H1 (cell line): ENCODE measurements at regions not wholly inside any gene's neighbourhood (a gene's known extent, or its start where the extent isn't known, plus 50 kb on each side); places are given as distances from the start of the nearest gene placed in this dataset.

ENCODE experiments used
- TAF1 ChIP-seq: IDR thresholded peaks from 2 replicates; pipeline ENCODE4 v1.6.1; 2011; ENCODE audit warnings: mild to moderate bottlenecking, low read depth, low read length
- TEAD4 ChIP-seq: IDR thresholded peaks from 2 replicates; pipeline ENCODE4 v1.6.1; 2012; ENCODE audit warnings: low read depth, low read length, inconsistent platforms, mixed read lengths
- TF ChIP-seq, protein P1 (sequence below): fragments of 300-600 bp; sonication (generic); IDR thresholded peaks from 2 replicates; pipeline ENCODE4 v1.7.1; 2012; ENCODE audit warnings: low read length, moderate library complexity, mild to moderate bottlenecking, inconsistent platforms; ENCODE audit not compliant: insufficient replicate concordance
- TF ChIP-seq, protein P2 (sequence below): IDR thresholded peaks from 2 replicates; pipeline ENCODE4 v1.6.1; 2012; ENCODE audit warnings: inconsistent platforms
- TF ChIP-seq, protein P3 (sequence below): IDR thresholded peaks from 2 replicates; pipeline ENCODE4 v1.6.1; 2012; ENCODE audit warnings: low read length, inconsistent platforms
- TF ChIP-seq, protein P4 (sequence below): IDR thresholded peaks from 2 replicates; pipeline ENCODE4 v1.6.1; 2011; ENCODE audit warnings: low read length, improper control_type of control experiment

DNA sequence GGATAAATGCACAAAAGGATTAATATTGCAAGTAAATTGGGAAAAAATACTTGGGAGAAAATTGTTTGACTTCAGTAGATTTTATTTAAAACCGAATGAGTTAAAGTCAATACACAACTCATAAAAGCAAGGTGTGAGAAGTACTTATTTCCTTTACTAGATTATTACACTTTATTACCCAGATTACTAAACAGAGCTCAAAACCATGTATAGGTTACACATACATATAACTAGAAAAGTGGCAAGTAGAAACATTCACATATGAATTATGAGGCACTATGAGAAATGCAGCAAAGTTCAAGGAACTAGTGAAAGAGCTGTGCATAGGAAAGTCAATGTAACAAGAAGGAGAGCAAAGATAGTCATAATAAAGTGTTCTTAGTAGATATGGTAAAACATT, 113.0 kb downstream of the CXXC4 start (continued):
- TF ChIP-seq, protein P1, sequence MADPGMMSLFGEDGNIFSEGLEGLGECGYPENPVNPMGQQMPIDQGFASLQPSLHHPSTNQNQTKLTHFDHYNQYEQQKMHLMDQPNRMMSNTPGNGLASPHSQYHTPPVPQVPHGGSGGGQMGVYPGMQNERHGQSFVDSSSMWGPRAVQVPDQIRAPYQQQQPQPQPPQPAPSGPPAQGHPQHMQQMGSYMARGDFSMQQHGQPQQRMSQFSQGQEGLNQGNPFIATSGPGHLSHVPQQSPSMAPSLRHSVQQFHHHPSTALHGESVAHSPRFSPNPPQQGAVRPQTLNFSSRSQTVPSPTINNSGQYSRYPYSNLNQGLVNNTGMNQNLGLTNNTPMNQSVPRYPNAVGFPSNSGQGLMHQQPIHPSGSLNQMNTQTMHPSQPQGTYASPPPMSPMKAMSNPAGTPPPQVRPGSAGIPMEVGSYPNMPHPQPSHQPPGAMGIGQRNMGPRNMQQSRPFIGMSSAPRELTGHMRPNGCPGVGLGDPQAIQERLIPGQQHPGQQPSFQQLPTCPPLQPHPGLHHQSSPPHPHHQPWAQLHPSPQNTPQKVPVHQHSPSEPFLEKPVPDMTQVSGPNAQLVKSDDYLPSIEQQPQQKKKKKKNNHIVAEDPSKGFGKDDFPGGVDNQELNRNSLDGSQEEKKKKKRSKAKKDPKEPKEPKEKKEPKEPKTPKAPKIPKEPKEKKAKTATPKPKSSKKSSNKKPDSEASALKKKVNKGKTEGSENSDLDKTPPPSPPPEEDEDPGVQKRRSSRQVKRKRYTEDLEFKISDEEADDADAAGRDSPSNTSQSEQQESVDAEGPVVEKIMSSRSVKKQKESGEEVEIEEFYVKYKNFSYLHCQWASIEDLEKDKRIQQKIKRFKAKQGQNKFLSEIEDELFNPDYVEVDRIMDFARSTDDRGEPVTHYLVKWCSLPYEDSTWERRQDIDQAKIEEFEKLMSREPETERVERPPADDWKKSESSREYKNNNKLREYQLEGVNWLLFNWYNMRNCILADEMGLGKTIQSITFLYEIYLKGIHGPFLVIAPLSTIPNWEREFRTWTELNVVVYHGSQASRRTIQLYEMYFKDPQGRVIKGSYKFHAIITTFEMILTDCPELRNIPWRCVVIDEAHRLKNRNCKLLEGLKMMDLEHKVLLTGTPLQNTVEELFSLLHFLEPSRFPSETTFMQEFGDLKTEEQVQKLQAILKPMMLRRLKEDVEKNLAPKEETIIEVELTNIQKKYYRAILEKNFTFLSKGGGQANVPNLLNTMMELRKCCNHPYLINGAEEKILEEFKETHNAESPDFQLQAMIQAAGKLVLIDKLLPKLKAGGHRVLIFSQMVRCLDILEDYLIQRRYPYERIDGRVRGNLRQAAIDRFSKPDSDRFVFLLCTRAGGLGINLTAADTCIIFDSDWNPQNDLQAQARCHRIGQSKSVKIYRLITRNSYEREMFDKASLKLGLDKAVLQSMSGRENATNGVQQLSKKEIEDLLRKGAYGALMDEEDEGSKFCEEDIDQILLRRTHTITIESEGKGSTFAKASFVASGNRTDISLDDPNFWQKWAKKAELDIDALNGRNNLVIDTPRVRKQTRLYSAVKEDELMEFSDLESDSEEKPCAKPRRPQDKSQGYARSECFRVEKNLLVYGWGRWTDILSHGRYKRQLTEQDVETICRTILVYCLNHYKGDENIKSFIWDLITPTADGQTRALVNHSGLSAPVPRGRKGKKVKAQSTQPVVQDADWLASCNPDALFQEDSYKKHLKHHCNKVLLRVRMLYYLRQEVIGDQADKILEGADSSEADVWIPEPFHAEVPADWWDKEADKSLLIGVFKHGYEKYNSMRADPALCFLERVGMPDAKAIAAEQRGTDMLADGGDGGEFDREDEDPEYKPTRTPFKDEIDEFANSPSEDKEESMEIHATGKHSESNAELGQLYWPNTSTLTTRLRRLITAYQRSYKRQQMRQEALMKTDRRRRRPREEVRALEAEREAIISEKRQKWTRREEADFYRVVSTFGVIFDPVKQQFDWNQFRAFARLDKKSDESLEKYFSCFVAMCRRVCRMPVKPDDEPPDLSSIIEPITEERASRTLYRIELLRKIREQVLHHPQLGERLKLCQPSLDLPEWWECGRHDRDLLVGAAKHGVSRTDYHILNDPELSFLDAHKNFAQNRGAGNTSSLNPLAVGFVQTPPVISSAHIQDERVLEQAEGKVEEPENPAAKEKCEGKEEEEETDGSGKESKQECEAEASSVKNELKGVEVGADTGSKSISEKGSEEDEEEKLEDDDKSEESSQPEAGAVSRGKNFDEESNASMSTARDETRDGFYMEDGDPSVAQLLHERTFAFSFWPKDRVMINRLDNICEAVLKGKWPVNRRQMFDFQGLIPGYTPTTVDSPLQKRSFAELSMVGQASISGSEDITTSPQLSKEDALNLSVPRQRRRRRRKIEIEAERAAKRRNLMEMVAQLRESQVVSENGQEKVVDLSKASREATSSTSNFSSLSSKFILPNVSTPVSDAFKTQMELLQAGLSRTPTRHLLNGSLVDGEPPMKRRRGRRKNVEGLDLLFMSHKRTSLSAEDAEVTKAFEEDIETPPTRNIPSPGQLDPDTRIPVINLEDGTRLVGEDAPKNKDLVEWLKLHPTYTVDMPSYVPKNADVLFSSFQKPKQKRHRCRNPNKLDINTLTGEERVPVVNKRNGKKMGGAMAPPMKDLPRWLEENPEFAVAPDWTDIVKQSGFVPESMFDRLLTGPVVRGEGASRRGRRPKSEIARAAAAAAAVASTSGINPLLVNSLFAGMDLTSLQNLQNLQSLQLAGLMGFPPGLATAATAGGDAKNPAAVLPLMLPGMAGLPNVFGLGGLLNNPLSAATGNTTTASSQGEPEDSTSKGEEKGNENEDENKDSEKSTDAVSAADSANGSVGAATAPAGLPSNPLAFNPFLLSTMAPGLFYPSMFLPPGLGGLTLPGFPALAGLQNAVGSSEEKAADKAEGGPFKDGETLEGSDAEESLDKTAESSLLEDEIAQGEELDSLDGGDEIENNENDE = no peak
- TF ChIP-seq TEAD4 = no peak
- TF ChIP-seq, protein P2, sequence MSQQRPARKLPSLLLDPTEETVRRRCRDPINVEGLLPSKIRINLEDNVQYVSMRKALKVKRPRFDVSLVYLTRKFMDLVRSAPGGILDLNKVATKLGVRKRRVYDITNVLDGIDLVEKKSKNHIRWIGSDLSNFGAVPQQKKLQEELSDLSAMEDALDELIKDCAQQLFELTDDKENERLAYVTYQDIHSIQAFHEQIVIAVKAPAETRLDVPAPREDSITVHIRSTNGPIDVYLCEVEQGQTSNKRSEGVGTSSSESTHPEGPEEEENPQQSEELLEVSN = no peak
- TF ChIP-seq, protein P3, sequence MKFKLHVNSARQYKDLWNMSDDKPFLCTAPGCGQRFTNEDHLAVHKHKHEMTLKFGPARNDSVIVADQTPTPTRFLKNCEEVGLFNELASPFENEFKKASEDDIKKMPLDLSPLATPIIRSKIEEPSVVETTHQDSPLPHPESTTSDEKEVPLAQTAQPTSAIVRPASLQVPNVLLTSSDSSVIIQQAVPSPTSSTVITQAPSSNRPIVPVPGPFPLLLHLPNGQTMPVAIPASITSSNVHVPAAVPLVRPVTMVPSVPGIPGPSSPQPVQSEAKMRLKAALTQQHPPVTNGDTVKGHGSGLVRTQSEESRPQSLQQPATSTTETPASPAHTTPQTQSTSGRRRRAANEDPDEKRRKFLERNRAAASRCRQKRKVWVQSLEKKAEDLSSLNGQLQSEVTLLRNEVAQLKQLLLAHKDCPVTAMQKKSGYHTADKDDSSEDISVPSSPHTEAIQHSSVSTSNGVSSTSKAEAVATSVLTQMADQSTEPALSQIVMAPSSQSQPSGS = no peak
- TF ChIP-seq, protein P4, sequence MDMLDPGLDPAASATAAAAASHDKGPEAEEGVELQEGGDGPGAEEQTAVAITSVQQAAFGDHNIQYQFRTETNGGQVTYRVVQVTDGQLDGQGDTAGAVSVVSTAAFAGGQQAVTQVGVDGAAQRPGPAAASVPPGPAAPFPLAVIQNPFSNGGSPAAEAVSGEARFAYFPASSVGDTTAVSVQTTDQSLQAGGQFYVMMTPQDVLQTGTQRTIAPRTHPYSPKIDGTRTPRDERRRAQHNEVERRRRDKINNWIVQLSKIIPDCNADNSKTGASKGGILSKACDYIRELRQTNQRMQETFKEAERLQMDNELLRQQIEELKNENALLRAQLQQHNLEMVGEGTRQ = no peak
- no peak for TF ChIP-seq TAF1
